ENCODE measurements at regions not wholly inside any gene's neighbourhood (a gene's known extent, or its start where the extent isn't known, plus 50 kb on each side); places are given as distances from the start of the nearest gene placed in this dataset.

DNA sequence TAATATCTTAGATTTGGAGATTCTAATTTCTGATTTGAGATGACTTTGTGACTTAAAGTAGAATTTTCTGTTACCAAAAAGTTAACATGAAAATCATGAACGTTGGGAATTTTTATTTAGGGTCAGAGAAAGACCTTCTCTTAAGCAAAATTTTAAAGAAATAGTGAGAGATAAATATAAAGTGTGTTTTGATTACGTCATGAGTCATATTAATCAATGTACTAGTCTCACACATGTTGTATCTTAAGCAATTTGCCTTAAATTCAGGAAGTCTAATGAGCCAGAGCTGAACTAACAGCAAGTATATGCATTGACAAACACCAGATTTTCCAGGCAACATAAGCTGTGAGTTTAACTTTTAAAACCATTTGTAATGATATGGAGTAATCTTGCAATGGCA is 765.5 kb upstream of the SORCS1 start:
- H3K18ac ChIP-seq (ENCODE audit: extremely low read depth, low read length) = no peak overlapping the region
- H4K8ac ChIP-seq (ENCODE audit: extremely low read depth, insufficient read depth, low read length) = no peak overlapping the region
- H3K9ac ChIP-seq (replicated peaks in 1 of 4; ENCODE audit: extremely low read depth in 1 of 4, low read depth in 3 of 4, low read length in 3 of 4) = no peak overlapping the region
- no peak overlapping the region for H2BK5ac ChIP-seq (ENCODE audit: low read depth, low read length)
- no peak overlapping the region for H2BK12ac ChIP-seq (ENCODE audit: low read depth, low read length)
- H4K20me1 ChIP-seq (replicated peaks in 1 of 2; ENCODE audit: control insufficient read depth in 1 of 2, insufficient read depth in 2 of 2, low read length in 2 of 2) = no peaks in the 10 kb centered on the region
- H3K23me2 ChIP-seq (ENCODE audit: low read depth, low read length) = no peaks in the 10 kb centered on the region
- no peak overlapping the region for H2BK15ac ChIP-seq (ENCODE audit: low read length)
- H2AFZ ChIP-seq (ENCODE audit: low read length) = 0 out of 2 replicates have a peak overlapping the region, but pooled peaks have one; percentile 44
- H3K56ac ChIP-seq (replicated peaks; ENCODE audit: insufficient read length, low read depth, low read length) = no peak overlapping the region
- FAIRE-seq = no peak
- H4K5ac ChIP-seq (ENCODE audit: insufficient read length, low read depth, low read length) = no peak overlapping the region
- H3K14ac ChIP-seq (ENCODE audit: insufficient read length) = no peak overlapping the region
- no peak for DNase-seq (ENCODE audit: low read depth in 1 of 2, low spot score in 2 of 2)
- peaks cover 0 to 2% of the 10 kb centered on the region in 2 experiments; a peak in 1 of 4 replicates for H3K9me3 ChIP-seq (ENCODE audit: insufficient read depth in 2 of 2, low read depth in 1 of 2, low read length in 1 of 2)
- no peaks in the 10 kb centered on the region for H3K27me3 ChIP-seq (replicated peaks in 1 of 4; ENCODE audit: control insufficient read depth in 3 of 4, extremely low read depth in 1 of 4, insufficient read depth in 3 of 4, low read length in 3 of 4)
- no peak overlapping the region for H3K27ac ChIP-seq (ENCODE audit: low read depth, low read length)
- no peak overlapping the region for H3K4ac ChIP-seq (replicated peaks; ENCODE audit: insufficient read length, low read depth, low read length)
- H3K4me3 ChIP-seq (ENCODE audit: extremely low read depth in 1 of 4, insufficient read depth in 2 of 4, low read depth in 3 of 4, low read length in 4 of 4) = no peak overlapping the region
- no peaks in the 10 kb centered on the region for H3K79me1 ChIP-seq (ENCODE audit: low read depth, low read length)
- H3K79me2 ChIP-seq (ENCODE audit: control insufficient read depth in 1 of 2, insufficient read depth in 2 of 2, low read length in 2 of 2) = no peaks in the 10 kb centered on the region
- no peak overlapping the region for H4K91ac ChIP-seq (replicated peaks; ENCODE audit: insufficient read length, low read length)
- H3K4me1 ChIP-seq (replicated peaks in 1 of 4; ENCODE audit: control insufficient read depth in 3 of 4, insufficient read depth in 4 of 4, low read length in 3 of 4) = no peaks in the 10 kb centered on the region
- H3K36me3 ChIP-seq (ENCODE audit: control insufficient read depth in 2 of 4, insufficient read depth in 4 of 4, low read length in 3 of 4) = no peaks in the 10 kb centered on the region
- POLR2A ChIA-PET (ENCODE audit: partially characterized antibody) = no interaction called here
- no peak overlapping the region for H2AK5ac ChIP-seq (ENCODE audit: low read depth, low read length)
- 90% methylated on average over 2 of the region's 2 CpGs; no CpG with 5 or more reads in 1 of the 2 experiments for WGBS, 2 experiments (ENCODE audit: extremely low coverage in 1 of 2, insufficient coverage in 1 of 2, insufficient read length in 1 of 2, insufficient replicate concordance in 2 of 2, low coverage in 1 of 2, low lambda C conversion rate in 2 of 2, missing lambda C conversion rate in 1 of 2)
- H2BK20ac ChIP-seq (ENCODE audit: low read length) = no peak overlapping the region
- H3K23ac ChIP-seq (ENCODE audit: insufficient read length) = no peak overlapping the region
- no peak overlapping the region for H3K4me2 ChIP-seq (ENCODE audit: insufficient read depth in 1 of 2, low read depth in 2 of 2, low read length in 2 of 2)
- CTCF ChIA-PET (ENCODE audit: partially characterized antibody) = no interaction called here
- no peak overlapping the region for H2BK120ac ChIP-seq (replicated peaks; ENCODE audit: low read depth, low read length)
- TF ChIP-seq ZNF274 (IDR thresholded peaks at IDR 0.05; ENCODE audit: borderline replicate concordance, extremely low read depth, low read length) = no peak
